Skeletal muscle tissue (tissue), 3 donors: ENCODE measurements at regions not wholly inside any gene's neighbourhood (a gene's known extent, or its start where the extent isn't known, plus 50 kb on each side); places are given as distances from the start of the nearest gene placed in this dataset.

Source experiments
- H3K27ac ChIP-seq: one replicate; pipeline ENCODE4 v1.7.0; 2013; ENCODE audit warnings: mild to moderate bottlenecking, low read depth, low read length, inconsistent platforms
- H3K27me3 ChIP-seq, 3 donors: one replicate each; pipeline ENCODE4 v1.7.0; 2013; ENCODE audit warnings: low read length in 3 of 3; ENCODE audit not compliant: control insufficient read depth in 3 of 3, insufficient read depth in 3 of 3
- H3K36me3 ChIP-seq, 3 donors: one replicate each; pipeline ENCODE4 v1.7.0; 2013; ENCODE audit warnings: low read length in 3 of 3; ENCODE audit not compliant: control insufficient read depth in 3 of 3, insufficient read depth in 3 of 3
- H3K4me1 ChIP-seq, 3 donors: one replicate each; pipeline ENCODE4 v1.7.0; 2013; ENCODE audit warnings: low read length in 3 of 3, mild to moderate bottlenecking in 3 of 3; ENCODE audit not compliant: control insufficient read depth in 3 of 3, insufficient read depth in 3 of 3
- H3K4me3 ChIP-seq, 3 donors: one replicate each; pipeline ENCODE4 v1.7.0; 2013; ENCODE audit warnings: low read length in 3 of 3
- H3K9ac ChIP-seq, 3 donors: one replicate each; pipeline ENCODE4 v1.7.0; 2013; ENCODE audit warnings: low read length in 3 of 3, mild to moderate bottlenecking in 3 of 3, moderate library complexity in 2 of 3, low read depth in 1 of 3
- H3K9me3 ChIP-seq, 3 donors: one replicate each; pipeline ENCODE4 v1.7.0; 2013; ENCODE audit warnings: low read length in 3 of 3; ENCODE audit not compliant: control insufficient read depth in 3 of 3
- donor health status: Osteomylitis.

DNA sequence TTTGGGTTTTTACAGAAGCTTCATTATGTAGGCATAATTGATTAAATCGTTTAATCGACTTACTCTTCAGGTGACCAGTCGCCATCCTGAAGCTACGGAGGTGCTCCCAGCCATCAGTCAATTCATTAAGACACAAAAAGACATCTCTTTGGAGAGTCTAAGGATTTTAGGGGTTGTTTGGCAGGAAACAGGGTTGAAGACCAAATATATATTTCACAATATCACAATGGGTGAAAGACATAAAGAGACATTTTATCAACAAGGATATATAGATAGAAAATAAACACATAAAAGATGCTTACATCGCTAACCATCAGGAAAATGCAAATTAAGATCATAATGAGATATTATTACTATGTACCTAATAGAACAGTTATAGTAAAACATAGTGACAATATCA is 104.0 kb upstream of the SIRPG start:
- Histone ChIP-seq H3K4me1 (no peaks in the 10 kb centered on the region), H3K9me3 (no peaks in the 10 kb centered on the region), H3K9ac (no peak overlapping the region), H3K27ac (no peak overlapping the region), H3K4me3 (no peak overlapping the region), H3K27me3 (no peaks in the 10 kb centered on the region), H3K36me3 (no peaks in the 10 kb centered on the region)

DNA sequence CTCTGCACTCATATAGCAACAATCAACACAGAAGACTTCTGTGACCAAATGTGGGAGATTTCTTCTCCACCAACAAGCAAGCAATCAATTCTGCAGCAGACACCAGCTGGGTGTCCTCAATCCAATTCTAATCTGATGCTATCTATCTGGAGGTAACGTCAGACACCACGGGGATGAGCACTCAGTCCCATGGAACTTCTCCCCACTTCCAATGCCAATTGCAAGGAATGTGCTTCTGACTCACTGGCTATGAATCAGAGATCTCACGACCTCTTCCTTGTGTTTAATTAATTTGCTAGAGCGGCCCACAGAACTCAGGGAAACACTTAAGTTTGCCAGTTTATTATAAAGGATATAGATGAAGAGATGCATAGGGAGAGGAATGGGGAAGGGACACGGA is 103.5 kb upstream of the SIRPG start:
- Histone ChIP-seq H3K9ac (no peak overlapping the region), H3K9me3 (no peaks in the 10 kb centered on the region), H3K36me3 (no peaks in the 10 kb centered on the region), H3K27ac (no peak overlapping the region), H3K27me3 (no peaks in the 10 kb centered on the region), H3K4me1 (no peaks in the 10 kb centered on the region), H3K4me3 (no peak overlapping the region)

DNA sequence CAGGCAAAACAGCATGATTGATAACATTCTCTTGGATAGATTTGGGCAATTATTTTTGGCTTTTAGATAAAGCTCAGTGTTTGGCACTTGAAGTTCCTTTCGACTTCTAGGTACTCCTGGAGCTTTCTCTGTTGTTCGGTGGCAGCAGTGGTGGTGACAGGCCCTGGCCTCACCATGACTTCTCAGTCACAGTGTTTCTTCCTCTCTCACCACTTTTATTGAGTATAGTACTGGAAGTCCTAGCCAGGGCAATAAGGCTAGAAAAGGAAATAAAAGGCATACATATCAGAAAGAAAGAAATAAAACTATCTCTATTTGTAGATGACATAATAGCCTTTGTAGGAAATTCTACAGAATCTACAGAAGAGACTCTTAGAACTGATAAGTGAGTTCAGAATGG is 101.2 kb upstream of the SIRPG start:
- Histone ChIP-seq H3K27me3 (no peaks in the 10 kb centered on the region), H3K9me3 (no peaks in the 10 kb centered on the region), H3K4me1 (no peaks in the 10 kb centered on the region), H3K4me3 (no peak overlapping the region), H3K36me3 (no peaks in the 10 kb centered on the region), H3K27ac (no peak overlapping the region), H3K9ac (no peak overlapping the region)

DNA sequence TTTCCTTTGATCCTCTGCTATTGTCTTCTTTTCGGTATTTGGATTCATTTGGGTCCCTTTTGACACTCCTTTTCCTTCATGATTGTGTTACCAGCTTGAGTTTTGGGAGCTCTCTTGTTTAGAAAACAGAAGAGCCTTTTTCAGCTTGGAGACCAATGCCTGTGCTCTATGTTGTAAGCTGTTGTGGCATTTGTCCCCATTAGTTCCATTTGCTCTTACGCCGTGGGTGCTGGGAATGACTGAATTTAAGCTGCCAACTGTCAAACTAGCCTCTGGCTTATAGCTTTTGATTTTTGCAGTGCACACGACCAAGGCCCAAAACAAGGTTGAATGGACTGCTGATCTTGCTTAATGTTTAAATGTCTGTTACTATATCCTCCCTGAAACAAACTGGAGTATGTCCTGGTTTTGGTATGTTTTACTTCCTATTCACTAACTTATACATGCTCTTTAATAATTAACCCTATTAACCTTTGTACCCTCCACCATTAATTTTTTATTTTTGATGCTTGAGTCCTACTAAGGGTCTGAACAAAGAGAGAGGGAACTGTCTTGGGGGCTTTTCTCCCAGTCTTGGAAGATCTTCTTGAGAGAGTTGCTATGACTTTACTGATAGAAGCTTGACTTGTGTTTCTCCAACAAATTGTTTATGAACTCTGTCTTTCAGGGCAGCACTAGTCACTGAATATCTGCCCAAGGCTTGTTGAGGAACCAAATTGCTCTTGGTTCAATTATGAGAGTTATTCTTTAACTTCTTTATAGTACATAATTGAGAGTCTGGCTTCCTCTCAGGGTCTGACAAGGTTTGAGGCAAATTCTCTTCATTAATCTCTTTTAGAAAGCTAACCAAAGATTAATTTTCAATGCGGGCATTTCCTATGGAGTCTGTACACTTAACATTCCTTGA is 100.3 kb upstream of the SIRPG start:
- Histone ChIP-seq H3K4me3 (no peak overlapping the region), H3K27me3 (no peaks in the 10 kb centered on the region), H3K36me3 (no peaks in the 10 kb centered on the region)

DNA sequence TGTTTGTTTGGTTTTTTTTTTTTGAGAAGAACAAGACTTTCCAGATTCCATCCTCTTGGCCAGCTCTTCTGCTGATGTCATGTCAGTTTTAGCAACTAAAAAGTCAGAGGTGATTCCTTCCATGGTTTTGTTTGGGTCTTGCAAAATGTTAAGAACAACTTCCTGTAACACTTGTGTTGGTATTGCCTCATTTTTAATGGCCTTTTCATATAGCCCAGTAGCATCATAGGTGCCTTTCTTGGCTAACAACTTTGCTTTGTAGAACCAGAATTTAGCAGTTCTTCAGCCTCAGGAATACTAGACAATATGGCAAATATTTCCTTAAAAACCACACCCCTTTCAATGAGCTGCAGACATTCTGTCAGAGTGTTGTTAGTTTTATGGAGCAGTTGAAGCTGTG is 99.5 kb upstream of the SIRPG start:
- Histone ChIP-seq H3K36me3 (no peaks in the 10 kb centered on the region), H3K27me3 (no peaks in the 10 kb centered on the region), H3K27ac (no peak overlapping the region), H3K4me1 (no peaks in the 10 kb centered on the region), H3K9ac (no peak overlapping the region), H3K9me3 (no peaks in the 10 kb centered on the region), H3K4me3 (no peak overlapping the region)

More for the DNA sequence above, 100.3 kb upstream of the SIRPG start:
- Histone ChIP-seq H3K9me3 (no peaks in the 10 kb centered on the region), H3K27ac (no peak overlapping the region), H3K4me1 (no peaks in the 10 kb centered on the region), H3K9ac (no peak overlapping the region)

DNA sequence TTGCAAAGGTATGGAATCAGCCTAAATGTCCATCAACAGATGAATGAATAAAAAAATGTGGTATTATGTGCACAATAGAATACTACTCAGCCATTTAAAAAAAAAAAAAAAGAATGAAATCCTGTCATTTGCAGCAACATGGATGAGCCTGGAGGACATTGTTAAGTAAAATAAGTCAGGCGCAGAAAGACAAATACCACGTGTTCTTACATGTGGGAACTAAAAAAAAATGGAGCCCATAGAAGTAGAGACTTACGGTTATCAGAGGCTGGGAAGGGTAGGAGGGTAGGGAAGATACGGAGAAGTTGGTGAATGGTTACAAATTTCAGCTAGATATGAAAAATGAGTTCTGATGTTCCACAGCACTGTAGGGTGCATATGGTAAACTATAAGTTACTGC is 97.2 kb upstream of the SIRPG start:
- H3K4me1 ChIP-seq, result no peaks in the 10 kb centered on the region
- H3K27me3 ChIP-seq, result no peaks in the 10 kb centered on the region
- H3K9ac ChIP-seq, result no peak overlapping the region
- peaks cover 0 to 3% (median 0%) of the 10 kb centered on the region in 3 donors for H3K9me3 ChIP-seq
- no peak overlapping the region for H3K4me3 ChIP-seq
- no peak overlapping the region for H3K27ac ChIP-seq
- H3K36me3 ChIP-seq, result no peaks in the 10 kb centered on the region

DNA sequence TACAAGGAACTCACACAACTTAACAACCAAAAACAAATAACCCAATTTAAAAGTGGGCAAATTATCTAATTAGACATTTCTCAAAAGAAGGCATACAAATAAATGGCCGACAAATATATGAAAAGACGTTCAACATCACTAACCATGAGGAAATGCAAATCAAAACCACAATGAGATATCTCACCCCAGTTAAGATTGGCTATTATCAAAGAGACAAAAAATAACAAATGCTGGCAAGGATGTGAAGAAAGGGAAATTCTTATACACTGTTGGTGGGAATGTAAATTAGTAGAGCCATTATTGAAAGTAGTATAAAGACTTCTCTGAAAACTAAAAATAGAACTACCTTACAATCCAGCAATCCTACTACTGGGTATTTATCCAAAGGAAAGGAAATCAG is 96.7 kb upstream of the SIRPG start:
- H3K4me3 ChIP-seq, result no peak overlapping the region
- H3K27ac ChIP-seq, result no peak overlapping the region
- H3K27me3 ChIP-seq, result no peaks in the 10 kb centered on the region
- H3K4me1 ChIP-seq, result no peaks in the 10 kb centered on the region
- H3K36me3 ChIP-seq, result no peaks in the 10 kb centered on the region
- no peak overlapping the region for H3K9ac ChIP-seq
- peaks cover 0 to 3% (median 0%) of the 10 kb centered on the region in 3 donors for H3K9me3 ChIP-seq

DNA sequence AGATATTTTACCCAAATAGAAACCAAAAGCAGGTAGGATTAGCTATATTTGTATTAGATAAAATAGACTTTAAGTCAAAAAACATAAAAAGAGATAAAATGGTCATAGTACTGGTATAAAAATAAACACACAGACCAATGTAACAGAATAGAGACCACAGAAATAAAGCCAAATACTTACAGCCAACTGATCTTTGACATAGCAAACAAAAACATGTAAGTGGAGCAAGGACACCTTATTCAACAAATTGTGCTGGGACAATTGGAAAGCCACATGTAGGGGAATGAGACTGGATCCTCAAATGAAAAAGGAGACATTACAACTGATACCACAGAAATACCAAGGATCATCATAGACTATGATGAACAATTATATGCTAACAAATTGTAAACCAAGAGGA is 94.5 kb upstream of the SIRPG start:
- Histone ChIP-seq H3K27me3 (no peaks in the 10 kb centered on the region), H3K9ac (no peak overlapping the region), H3K4me3 (no peak overlapping the region), H3K27ac (no peak overlapping the region), H3K4me1 (no peaks in the 10 kb centered on the region), H3K36me3 (no peaks in the 10 kb centered on the region), H3K9me3 (peaks cover 0 to 3% (median 0%) of the 10 kb centered on the region in 3 donors)

DNA sequence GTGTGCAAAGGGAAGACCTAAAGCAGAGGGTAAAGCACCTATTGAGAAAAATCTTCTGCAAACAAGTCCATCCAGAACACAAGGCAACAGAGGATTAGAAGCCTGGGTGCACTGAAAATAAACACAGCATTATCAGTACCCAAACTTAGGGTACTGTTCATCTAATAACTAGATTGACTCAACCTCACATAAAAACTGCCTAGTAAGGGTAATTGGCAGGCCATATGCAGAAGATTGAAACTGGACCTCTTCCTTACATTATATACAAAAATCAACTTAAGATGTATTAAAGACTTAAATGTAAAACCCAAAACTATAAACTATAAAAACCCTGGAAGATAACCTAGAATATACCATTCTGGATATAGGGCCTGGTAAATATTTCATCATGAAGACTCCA is 91.2 kb upstream of the SIRPG start:
- peaks cover 0 to 3% (median 0%) of the 10 kb centered on the region in 3 donors for H3K9me3 ChIP-seq
- H3K27ac ChIP-seq, result no peak overlapping the region
- no peaks in the 10 kb centered on the region for H3K36me3 ChIP-seq
- H3K4me3 ChIP-seq, result no peak overlapping the region
- H3K4me1 ChIP-seq, result no peaks in the 10 kb centered on the region
- H3K9ac ChIP-seq, result no peak overlapping the region
- no peaks in the 10 kb centered on the region for H3K27me3 ChIP-seq

DNA sequence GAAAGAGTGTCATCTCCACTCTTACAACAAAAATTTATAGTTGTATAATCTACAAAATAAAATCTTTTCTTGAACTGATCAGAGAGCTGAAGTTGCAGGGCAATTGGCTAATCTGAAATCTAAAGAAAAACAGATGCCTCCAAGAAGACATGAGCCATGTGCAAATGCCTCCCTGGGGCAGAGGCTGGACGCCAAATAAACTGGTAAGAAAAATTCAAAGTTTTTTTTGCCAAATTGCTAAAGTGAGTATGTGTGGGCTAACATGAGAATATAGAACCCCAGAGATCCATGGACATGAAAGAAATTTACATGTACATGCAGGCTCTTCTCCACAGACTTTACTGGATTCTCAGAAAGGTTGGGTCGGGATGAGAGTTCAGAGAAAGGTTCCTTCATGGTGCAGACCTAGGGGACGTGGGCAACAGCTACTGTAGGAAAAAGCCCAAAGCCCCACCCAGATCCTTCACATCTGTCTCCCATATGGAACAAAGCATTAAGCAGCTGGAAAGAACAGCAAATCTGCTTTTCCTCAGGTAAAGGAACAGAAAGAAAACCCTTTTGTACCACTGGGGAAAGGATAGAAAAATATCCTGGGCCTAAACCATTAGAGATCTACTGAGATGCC is 90.5 kb upstream of the SIRPG start:
- H3K4me3 ChIP-seq, result no peak overlapping the region
- H3K27me3 ChIP-seq, result no peaks in the 10 kb centered on the region
- H3K9ac ChIP-seq, result no peak overlapping the region
- no peak overlapping the region for H3K27ac ChIP-seq
- no peaks in the 10 kb centered on the region for H3K36me3 ChIP-seq
- no peaks in the 10 kb centered on the region for H3K4me1 ChIP-seq
- peaks cover 0 to 3% (median 0%) of the 10 kb centered on the region in 3 donors for H3K9me3 ChIP-seq
